Stimulated activated CD4-positive, alpha-beta T cell treated with anti-CD3 and anti-CD28 coated beads, TNF-alpha, amount 100 ng/mL, for 4 hours (primary cell): ENCODE measurements at regions not wholly inside any gene's neighbourhood (a gene's known extent, or its start where the extent isn't known, plus 50 kb on each side); places are given as distances from the start of the nearest gene placed in this dataset.
"Not testable (repeated sequence)": the region's sequence is repeated elsewhere in the genome, so short reads cannot be mapped to it uniquely, and the experiment has no call there.

Experiments
- DNase-seq, 3 experiments: peaks; one replicate each; pipeline ENCODE4 v3.0.0-alpha.2; 2020; ENCODE audit warnings: low read depth in 3 of 3

GRCh38 chr2:118469103-118469502 is 378.3 kb downstream of the EN1 start:
- no peak for DNase-seq

DNA sequence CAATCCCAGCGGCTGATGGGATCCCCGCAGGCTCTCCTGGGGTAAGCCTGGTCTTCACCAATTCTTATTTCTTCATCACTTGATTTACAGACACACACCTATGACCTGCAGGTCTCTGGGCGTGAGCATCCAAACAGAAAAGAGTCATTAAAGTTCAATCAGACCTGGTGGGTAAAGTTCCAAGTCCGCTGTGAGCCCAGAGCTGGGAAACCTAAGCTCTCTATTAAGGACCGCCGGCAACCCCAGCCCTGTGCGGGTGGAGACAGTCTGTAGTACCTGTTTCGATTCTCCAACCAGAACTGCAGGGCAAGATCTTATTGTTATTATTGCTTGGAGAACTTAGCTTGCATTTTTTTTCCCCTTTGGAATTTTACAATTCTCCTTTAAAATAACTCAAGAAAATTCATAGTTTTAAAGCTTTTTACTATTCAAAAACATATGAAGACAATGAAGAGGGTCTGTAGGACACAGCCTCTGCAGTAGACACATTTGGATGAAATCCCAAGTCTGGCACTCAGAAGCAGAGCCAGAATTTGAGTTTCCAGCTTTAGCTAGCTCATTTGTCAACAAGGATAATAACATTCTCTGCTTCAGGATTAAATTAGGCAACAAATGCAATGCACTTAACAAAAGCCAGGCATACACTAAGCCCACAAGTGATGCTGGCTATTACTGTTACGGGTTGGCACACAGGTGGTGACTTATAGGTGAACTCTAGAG is 376.4 kb downstream of the INSIG2 start:
- no peak for DNase-seq

DNA sequence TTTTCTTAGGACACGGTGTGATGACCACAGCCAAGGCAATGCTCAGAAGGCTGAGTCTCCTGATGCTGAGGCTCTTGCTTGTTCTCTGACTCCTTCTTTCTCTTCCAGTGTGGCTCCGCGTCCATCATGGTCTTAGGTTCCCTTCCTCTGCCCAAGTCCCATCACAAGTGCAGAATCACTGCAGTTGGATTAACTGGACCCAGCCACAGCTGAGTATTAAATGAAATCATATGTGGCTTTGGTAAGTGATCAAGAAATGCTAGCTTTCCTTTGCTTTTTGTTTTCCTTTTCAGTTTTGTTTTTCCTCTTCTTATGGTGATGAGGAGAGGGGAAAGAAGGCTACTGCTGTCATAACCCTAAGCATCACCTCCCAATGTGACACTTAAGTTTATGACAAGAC is 375.8 kb downstream of the INSIG2 start:
- DNase-seq, result no peak

GRCh38 chr2:118460425-118460824 is 372.2 kb downstream of the INSIG2 start:
- no peak for DNase-seq

- no peak for DNase-seq
Measured at GRCh38 chr2:118459426-118459825, 371.2 kb downstream of the INSIG2 start.

DNA sequence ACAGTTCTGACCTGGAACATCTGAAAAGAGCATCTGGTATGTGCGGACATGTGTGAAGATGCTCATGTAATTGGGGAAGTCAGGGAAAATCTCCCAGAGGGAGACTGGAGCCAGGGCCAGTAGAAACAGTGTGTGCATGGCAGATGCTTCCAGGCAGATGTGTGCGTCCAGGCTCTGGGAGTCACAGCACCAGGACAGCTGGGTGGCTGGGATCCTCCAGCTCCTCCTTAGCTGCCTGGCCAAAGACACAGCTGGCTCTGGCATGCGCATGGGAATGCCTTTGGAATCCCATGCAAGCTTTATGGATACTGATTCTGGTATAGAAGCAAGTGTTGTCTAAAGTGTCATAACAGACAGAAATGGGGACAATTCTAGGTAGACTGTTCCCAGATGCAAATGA is 369.7 kb downstream of the INSIG2 start:
- no peak for DNase-seq

DNA sequence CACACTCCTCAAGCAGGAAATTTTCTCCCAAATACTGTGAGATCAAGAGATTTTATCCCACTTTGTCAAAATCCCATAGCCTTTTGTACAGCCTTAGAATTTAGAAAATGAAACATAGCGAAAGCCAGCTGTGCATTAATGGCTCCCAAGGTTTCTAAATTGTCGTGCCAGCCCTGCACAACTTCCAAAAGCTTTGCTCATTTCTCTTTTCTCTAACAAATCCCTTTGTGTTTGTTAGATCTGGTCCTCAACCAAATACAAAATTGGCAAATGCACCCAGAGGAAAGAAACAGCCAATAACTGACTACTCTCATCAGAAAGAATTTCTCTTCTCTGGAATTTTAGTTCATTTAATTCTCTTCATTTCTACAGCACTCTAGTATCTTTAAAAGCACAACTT is 361.1 kb downstream of the INSIG2 start:
- DNase-seq, result no peak

DNA sequence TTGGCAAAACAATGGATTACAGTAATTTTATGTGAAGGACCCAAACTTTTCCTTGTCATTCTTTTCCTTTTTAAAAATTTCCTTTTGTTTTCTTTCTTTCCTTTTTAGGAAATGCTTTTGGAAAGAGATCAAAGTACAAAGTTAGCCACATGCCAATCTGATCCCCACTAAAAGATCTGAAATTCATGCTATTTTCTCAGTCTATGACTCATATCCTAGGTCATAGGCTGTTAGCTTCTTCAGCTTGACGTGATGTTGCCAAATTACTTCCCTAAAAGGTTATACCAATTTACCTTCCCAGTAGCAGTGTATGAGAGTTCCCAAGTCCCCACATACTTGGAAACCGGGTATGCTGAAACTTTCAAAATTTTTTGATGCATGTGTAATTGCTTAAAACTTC is 355.3 kb downstream of the INSIG2 start:
- DNase-seq, result no peak

DNA sequence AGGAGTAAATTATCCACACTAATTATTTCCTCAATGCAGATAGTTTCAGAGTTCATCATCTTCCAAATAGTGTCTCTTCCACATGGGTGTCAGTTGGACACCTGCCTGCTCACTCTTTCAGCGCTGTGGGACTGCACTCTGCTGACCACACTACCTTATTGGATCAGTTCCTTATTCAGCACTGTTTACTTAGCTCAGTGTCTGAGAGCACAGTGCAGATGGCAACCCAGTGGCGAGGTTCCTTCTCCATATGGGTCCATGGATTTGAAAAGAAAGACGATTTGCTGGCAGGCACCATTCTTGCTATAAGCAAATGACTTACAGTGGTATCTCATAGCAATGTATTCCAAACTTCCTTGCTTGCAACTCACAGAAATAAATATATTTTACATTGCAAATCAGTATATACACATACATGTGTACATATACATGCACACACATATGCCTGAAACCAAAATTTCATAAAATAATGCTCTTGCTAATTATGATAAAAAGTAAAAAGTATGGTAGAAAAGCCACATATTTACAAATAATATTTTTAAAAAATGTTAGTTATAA is 354.8 kb downstream of the INSIG2 start:
- DNase-seq, result no peak

DNA sequence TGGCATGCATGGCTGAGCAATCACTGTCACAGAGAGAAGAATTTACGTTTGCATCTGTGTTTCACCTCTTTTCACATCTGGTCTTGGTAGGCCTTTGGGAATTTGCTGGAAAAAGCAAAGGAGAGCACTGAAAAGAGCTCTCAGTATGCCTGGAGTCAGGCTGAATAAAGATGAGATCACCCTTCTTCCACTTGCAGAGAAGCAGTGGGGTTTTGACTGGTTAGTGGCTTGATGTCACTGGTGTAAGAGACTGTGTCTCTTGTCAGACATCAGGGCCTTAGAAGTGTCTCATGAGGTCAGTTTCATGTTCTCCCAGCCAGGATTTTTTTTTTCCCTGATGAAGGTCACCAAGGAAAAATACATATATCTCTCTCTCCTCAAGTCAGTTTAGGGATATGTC is 353.8 kb downstream of the INSIG2 start:
- DNase-seq, result no peak

DNA sequence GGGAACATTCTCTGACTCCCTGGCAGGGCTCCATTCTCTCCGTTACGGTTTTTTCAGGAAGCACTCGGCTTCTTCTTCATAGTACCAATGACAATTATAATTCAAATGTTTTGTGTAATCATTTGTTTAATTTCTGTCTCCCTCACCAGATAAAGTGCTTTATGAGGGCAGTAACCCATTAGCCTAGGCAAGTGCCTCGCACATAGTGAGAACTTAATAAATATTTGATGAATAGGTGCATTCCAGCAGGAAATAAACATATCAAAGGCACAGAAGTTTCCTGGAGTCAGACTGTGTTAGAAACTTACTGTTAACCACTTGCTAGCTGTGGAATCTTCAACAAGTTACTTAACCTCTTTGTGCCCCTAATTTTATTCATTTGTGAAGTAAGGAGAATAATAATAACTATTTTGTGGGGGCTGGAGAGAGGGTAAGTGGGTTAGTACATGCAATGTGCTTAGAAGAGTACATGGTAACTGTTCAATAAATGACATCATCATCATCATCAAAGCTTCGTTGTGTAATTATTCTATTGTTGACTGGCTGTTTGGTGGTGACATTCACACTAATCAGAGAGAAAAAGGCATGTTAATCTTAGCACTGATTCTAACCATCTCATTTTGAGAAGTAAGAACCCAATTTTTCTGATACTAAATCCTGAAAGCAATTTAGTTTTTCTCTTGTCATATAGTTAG is 352.3 kb downstream of the INSIG2 start:
- DNase-seq, result no peak

DNA sequence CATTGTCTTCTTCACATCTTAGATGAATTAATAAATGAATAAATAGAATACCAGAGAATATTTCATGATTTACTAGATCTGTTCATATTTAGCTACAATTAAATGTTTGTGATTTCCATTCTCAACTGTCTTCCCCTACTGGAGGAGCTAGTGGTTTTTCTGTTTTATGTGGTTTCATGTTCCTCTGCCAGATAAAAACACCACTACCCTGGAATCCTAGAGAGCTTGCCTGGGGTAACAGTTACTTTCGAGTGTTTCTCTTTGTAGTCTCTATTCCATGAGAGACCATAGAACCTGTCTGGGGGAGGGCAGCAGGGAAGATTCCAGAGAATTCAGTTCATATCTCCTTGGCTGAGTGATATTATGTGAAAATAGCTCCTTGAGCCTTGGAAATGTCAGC is 349.2 kb downstream of the INSIG2 start:
- no peak for DNase-seq

GRCh38 chr2:118431997-118432396 is 343.7 kb downstream of the INSIG2 start:
- no peak for DNase-seq

DNA sequence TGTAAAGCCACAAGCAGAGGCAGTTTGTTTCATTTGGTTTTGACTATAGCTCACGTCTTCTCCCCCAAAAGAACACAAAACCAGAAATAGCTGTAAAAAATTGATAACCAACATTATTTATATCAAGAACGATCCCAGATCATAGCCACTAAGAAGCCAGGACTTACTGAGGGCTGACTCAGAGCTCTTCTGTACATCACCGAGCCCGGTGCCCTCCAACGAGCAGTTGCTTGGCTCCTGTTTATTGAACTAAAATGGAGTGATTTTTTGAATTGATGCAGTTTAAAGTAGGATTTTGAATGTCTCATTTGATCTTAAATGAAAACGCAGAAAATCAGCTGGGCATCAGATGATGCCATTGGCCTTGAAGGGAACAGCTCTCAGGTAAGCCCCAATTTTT is 343.3 kb downstream of the INSIG2 start:
- DNase-seq, result no peak

GRCh38 chr2:118431165-118431517 is 342.9 kb downstream of the INSIG2 start:
- DNase-seq, result no peak

DNA sequence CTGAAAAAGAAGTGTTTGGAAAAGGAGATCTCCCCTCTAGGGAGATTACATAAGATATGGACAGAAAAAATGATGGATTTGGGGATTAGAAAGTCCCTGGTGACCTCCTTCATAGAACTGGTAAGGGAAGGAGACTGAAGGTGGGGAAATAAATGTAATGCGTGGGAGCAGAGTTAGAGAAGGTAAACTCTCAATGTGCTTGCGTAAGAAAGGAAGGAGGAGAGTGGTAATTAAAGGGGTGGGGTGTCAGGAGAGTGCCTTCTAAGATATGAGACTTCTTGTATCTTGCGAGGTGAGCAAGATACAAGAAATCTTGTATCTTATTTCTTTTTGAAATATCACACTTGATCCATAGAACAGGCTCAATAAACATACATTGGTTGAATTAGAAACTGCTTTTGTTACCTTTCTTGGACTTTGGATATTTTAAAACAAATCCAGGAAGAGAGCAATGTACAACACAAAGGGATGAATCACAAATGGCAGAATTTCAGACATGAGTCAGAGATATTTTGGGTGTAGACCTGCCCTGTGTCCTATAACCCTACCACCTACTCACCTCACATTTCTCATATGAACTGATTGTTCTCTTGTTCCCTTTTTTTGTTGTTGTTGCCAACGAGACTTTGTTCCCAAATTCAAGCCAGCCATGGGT is 342.4 kb downstream of the INSIG2 start:
- no peak for DNase-seq

DNA sequence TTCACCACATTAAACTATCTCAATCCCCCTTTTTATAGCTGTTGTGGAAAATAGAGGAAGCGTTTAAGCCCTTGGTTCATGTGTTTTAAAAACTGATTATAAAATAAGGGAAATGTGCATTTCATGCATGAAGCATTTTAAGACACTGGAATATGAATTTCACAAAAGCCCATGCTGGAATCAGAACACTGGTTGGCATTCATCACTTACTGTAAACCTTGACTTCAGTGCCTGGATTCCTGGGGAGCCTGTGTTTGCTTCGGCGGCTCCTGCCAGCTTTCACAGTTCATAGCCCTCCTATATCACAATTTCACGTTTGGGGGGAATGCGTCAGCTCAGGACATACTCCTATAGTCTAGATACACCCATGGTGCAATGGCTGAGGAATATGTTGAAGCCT is 336.9 kb downstream of the INSIG2 start:
- DNase-seq, result no peak

DNA sequence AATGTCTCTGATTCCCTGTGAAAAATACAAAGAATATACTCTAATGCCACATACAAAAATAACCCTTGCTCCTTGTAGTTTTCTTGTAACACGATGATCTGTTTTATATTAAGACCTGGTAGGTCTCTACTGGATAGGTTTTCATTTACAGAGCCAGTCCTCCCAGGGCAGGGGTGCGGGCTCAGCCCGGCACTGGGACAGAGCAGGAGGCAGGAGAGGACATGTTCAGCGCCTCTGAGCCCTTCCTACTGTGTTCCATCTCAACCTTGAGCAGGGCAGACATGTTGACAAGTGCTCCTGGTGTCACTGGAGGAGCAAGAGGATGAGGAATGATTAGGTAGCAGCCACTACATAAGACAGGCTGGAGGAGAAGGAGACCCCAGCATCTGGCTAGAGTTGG is 335.5 kb downstream of the INSIG2 start:
- DNase-seq, result no peak

- no peak for DNase-seq
Measured at GRCh38 chr2:118421648-118422047, 333.4 kb downstream of the INSIG2 start.

GRCh38 chr2:118417406-118418120 is 329.3 kb downstream of the INSIG2 start:
- DNase-seq, result no peak

- DNase-seq, result not testable (repeated sequence)
Measured at GRCh38 chr2:118415186-118415585, 326.9 kb downstream of the INSIG2 start.
